Heart left ventricle (tissue), 16 donors: ENCODE measurements at regions not wholly inside any gene's neighbourhood (a gene's known extent, or its start where the extent isn't known, plus 50 kb on each side); places are given as distances from the start of the nearest gene placed in this dataset.

ENCODE experiments used
- ATAC-seq, 4 donors: fragments of 200-7000 bp; cut with Tn5 transposase; one replicate each; pipeline ENCODE4 v1.9.1; 2020 to 2022; ENCODE audit warnings: moderate library complexity in 4 of 4, mild to moderate bottlenecking in 3 of 4, moderate number of reproducible peaks in 1 of 4
- DNase-seq, 5 donors: peaks; one replicate each; pipeline ENCODE4 v3.0.0-alpha.2; 2020
- H3K27ac ChIP-seq, 12 donors: fragments of 200-600 bp; sonication (generic) in 4 of 12; one replicate each; pipeline versions ENCODE4 v1.5.0 to v1.8.0; 2016 to 2022; ENCODE audit warnings: mild to moderate bottlenecking in 2 of 12
- H3K27me3 ChIP-seq, 9 donors: fragments of 200-600 bp; sonication (generic) in 2 of 9; one replicate each; pipeline versions ENCODE4 v1.5.1 to v1.8.0; 2016 to 2022; ENCODE audit warnings: mild to moderate bottlenecking in 3 of 9
- H3K36me3 ChIP-seq, 9 donors: fragments of 200-600 bp; sonication (generic) in 2 of 9; one replicate each; pipeline versions ENCODE4 v1.5.0 to v1.8.0; 2018 to 2022; ENCODE audit warnings: mild to moderate bottlenecking in 2 of 9
- H3K4me1 ChIP-seq, 12 donors: fragments of 200-600 bp; sonication (generic) in 4 of 12; one replicate each; pipeline versions ENCODE4 v1.5.0 to v1.8.0; 2016 to 2022; ENCODE audit warnings: mild to moderate bottlenecking in 3 of 12
- H3K4me3 ChIP-seq, 12 donors: fragments of 200-600 bp; sonication (generic) in 4 of 12; one replicate each; pipeline versions ENCODE4 v1.5.0 to v1.8.0; 2017 to 2022; ENCODE audit warnings: mild to moderate bottlenecking in 9 of 12, moderate library complexity in 4 of 12
- H3K9me3 ChIP-seq, 12 donors: fragments of 200-600 bp; sonication (generic) in 4 of 12; one replicate each; pipeline versions ENCODE4 v1.5.0 to v1.8.0; 2016 to 2022; ENCODE audit warnings: mild to moderate bottlenecking in 1 of 12
- POLR2A ChIP-seq, 2 donors: fragments of 450-650 bp; IDR thresholded peaks; one replicate each; pipeline ENCODE4 v1.6.1; 2017; ENCODE audit warnings: antibody characterized with exemption in 2 of 2, mild to moderate bottlenecking in 2 of 2, moderate library complexity in 2 of 2
- WGBS, 4 donors: extraction: QIAGEN DNeasy Blood & Tissue Kit in 2 of 4; methylation state at CpG; one replicate each; pipeline versions ENCODE4 v1.1.5 to v1.1.7; 2013 to 2018; 5-methylcytosine and 5-hydroxymethylcytosine counted together
- intact Hi-C, 10 donors: fragments of 100-400 bp; cut with DNase I; formaldehyde crosslinking; loops; one replicate each; pipeline versions ENCODE4 v1.11.1 to v1.14.2; 2022
- TF ChIP-seq, protein P1 (sequence below), 12 donors: fragments of 200-600 bp; sonication (generic) in 4 of 12; IDR thresholded peaks; one replicate each; pipeline versions ENCODE4 v1.5.0 to v1.8.0; 2018 to 2022; ENCODE audit warnings: antibody characterized with exemption in 12 of 12, mild to moderate bottlenecking in 5 of 12
- donor health status: ischemic (EF 13 %, LVEDD 7.1; RV severe dilation, severe dysfunction).
- donor health status: healthy with polysubstance abuse.
- donor health status: DM: no; HTN: yes; CAD: no.
- donor health status: DM: no; HTN: no; CAD: no.
- donor health status: ischemic (EF 25% LVEDD 6.9; RV normal size, moderate dysfunction).
- donor health status: ischemic (EF 25% LVEDD 5.7; RV mildly dilated, moderate dysfunction).
- donor health status: healthy.
- donor health status: DM: yes; HTN: yes; CAD: no.
- donor health status: ischemic (EF 35%, LVEDD 5.7; RV mildly dilated, moderate dysfunction).
- donor health status: nonischemic (EF 11% LVEDD 7.7; RV severe dilation, severe dysfunction).
- donor health status: DM: yes; HTN: yes; CAD: no.
- donor health status: PGD.
- donor health status: ischemic (EF 29% LVEDD 5.4; RV normal size, mild dysfunction).
- donor health status: nonischemic (EF 23%, LVEDD 6.1; RV moderate dilation, normal function).

DNA sequence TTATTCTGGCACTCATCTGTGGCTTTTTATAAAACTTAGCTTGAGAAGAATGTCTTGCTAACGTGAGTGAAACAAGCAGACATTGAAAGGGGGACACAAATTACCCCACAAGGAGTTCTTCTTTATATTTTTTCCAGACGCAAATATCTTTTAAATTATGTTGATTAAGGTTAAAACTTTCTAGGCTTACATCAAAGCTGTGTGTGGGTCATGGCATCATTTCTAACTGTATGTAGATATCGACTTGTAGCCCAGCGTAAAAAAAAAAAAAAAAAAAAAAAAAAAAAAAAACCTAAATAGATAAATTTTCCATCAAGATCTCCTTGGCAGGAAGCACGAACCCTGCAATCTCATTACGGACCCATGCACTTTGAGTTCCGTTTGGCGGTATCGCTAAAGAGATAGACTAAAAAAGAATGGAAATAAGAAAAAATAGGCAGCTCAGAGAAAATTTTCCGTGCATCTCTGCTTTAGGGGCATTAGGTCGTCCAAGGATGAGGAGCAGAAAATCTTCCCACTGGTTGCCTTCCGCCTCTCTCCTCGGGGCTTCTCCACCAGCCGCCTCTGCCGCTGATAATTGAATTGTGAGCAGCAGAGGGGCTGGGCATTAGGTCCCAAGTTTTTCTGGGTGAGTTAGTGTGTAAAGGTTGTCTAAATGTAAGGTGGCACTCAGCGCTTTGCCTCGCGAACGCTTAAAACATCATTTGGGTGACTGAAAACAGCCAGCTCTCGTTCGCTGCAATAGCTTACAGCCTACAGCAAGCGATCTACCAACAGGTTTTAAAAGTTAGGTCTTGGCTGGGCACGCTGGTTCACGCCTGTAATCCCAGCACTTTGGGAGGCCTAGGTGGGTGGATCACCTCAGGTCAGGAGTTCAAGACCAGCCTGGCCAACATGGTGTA, 194.0 kb downstream of the TRIM27 start:
- peaks cover 0 to 86% (median 32%) of the 10 kb centered on the region in 9 donors for H3K27me3 ChIP-seq
- H3K4me1 ChIP-seq: peaks cover 0 to 5% (median 0%) of the 10 kb centered on the region in 12 donors
- DNase-seq: no peak
- no peak for TF ChIP-seq POLR2A (IDR thresholded peaks at IDR 0.05)
- TF ChIP-seq, protein P1, sequence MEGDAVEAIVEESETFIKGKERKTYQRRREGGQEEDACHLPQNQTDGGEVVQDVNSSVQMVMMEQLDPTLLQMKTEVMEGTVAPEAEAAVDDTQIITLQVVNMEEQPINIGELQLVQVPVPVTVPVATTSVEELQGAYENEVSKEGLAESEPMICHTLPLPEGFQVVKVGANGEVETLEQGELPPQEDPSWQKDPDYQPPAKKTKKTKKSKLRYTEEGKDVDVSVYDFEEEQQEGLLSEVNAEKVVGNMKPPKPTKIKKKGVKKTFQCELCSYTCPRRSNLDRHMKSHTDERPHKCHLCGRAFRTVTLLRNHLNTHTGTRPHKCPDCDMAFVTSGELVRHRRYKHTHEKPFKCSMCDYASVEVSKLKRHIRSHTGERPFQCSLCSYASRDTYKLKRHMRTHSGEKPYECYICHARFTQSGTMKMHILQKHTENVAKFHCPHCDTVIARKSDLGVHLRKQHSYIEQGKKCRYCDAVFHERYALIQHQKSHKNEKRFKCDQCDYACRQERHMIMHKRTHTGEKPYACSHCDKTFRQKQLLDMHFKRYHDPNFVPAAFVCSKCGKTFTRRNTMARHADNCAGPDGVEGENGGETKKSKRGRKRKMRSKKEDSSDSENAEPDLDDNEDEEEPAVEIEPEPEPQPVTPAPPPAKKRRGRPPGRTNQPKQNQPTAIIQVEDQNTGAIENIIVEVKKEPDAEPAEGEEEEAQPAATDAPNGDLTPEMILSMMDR (IDR thresholded peaks at IDR 0.05): no peak
- H3K27ac ChIP-seq: no peak overlapping the region
- intact Hi-C loops: no loop called here
- H3K4me3 ChIP-seq: peak overlapping the region in 9 of 12 donors; percentile 34 to 61 (median 55)
- no peak for ATAC-seq
- 4 to 8% (median 6%) methylated on average over 24 of the region's 24 CpGs for WGBS, 4 donors
- H3K9me3 ChIP-seq: peaks cover 0 to 13% (median 0%) of the 10 kb centered on the region in 12 donors
- H3K36me3 ChIP-seq: no peaks in the 10 kb centered on the region

DNA sequence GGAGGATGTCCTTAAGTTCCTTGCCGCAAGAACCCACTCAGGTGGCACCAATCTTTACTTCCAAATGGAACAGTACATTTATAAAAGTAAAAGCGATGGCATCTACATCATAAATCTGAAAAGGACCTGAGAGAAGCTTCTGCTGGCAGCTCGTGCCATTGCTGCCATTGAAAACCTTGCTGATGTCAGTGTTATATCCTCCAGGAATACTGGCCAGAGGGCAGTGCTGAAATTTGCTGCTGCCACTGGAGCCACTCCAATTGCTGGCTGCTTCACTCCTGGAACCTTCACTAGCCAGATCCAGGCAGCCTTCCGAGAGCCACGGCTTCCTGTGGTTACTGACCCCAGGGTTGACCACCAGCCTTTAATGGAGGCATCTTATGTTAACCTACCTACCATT, 191.7 kb downstream of the TRIM27 start:
- H3K4me3 ChIP-seq: no peak overlapping the region
- H3K27ac ChIP-seq: no peak overlapping the region
- DNase-seq (no peak), ATAC-seq (no peak)
- intact Hi-C loops: no loop called here
- peaks cover 9 to 90% (median 43%) of the 10 kb centered on the region in 9 donors for H3K27me3 ChIP-seq
- peaks cover 0 to 5% (median 0%) of the 10 kb centered on the region in 12 donors for H3K4me1 ChIP-seq
- H3K36me3 ChIP-seq: no peaks in the 10 kb centered on the region
- TF ChIP-seq, protein P1 (IDR thresholded peaks at IDR 0.05): no peak
- peaks cover 0 to 19% (median 0%) of the 10 kb centered on the region in 12 donors for H3K9me3 ChIP-seq
- 40 to 68% (median 46%) methylated on average over 5 of the region's 5 CpGs for WGBS, 4 donors

DNA sequence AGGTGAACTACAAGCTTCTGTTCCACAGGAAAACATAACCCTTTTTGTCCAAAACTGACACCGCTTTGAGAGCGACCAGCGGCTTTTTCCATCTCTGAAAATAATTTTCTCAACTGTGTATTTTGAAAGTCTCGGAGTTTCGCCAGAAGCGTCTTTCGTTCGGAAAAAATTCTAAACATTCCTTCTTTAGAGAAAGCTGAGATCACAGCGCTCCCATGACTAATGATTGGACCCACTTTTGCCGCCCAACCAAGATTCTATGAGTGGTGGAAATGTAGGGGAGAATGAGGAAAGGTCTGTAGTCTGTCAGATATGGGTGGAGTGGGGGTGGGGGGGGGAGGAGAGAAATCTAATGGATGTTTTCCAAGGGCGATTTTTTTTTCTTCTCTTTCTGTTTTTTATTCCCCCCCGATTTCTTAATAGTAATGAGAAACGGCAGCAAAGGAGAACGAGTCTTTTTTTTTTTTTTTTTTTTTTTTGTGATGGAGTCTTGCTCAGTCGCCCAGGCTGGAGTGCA, 189.3 kb downstream of the TRIM27 start:
- ATAC-seq (no peak), DNase-seq (no peak)
- TF ChIP-seq, protein P1 (IDR thresholded peaks at IDR 0.05): no peak
- TF ChIP-seq POLR2A (IDR thresholded peaks at IDR 0.05): no peak
- H3K27ac ChIP-seq: no peak overlapping the region
- WGBS, 4 donors: 17 to 54% (median 27%) methylated on average over 15 of the region's 15 CpGs
- no peaks in the 10 kb centered on the region for H3K36me3 ChIP-seq
- H3K4me3 ChIP-seq: no peak overlapping the region
- H3K4me1 ChIP-seq: no peaks in the 10 kb centered on the region
- peaks cover 0 to 26% (median 0%) of the 10 kb centered on the region in 12 donors for H3K9me3 ChIP-seq
- peaks cover 12 to 96% (median 66%) of the 10 kb centered on the region in 9 donors for H3K27me3 ChIP-seq
- intact Hi-C loops: no loop called here

DNA sequence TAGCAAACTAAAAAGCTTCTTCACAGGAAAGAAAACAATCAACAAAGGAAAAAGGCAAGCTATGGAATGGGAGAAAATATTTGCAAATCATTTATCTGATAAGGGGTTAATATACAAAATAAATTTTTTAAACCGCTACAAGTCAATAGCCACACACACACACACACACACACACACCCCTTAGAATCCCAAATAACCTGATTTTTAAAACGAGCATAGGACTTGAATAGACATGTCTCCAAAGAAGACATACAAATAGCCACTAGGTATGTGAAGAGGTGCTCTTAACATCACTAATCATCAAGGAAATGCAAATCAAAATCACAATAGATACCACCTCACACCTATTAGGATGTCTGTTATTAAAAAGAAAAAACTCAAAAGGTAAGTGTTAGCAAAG, 187.7 kb downstream of the TRIM27 start:
- no peak for ATAC-seq
- Histone ChIP-seq H3K9me3 (peaks cover 0 to 20% (median 0%) of the 10 kb centered on the region in 12 donors), H3K27ac (no peak overlapping the region), H3K4me3 (no peak overlapping the region), H3K4me1 (no peaks in the 10 kb centered on the region), H3K27me3 (peaks cover 20 to 99% (median 71%) of the 10 kb centered on the region in 9 donors), H3K36me3 (no peaks in the 10 kb centered on the region)
- DNase-seq: no peak
- intact Hi-C loops: no loop called here
- WGBS, 4 donors: 6 to 20% (median 11%) methylated on average over 2 of the region's 2 CpGs
- TF ChIP-seq POLR2A (IDR thresholded peaks at IDR 0.05): no peak
- TF ChIP-seq, protein P1 (IDR thresholded peaks at IDR 0.05): no peak
